ENCODE measurements at regions not wholly inside any gene's neighbourhood (a gene's known extent, or its start where the extent isn't known, plus 50 kb on each side); places are given as distances from the start of the nearest gene placed in this dataset.

- TF ChIP-seq CTCF (conservative IDR thresholded peaks at IDR 0.05; ENCODE audit: low read depth, low read length), result no peak
- Histone ChIP-seq H3K4me1 (ENCODE audit: low read depth, poor library complexity, severe bottlenecking) (no peaks in the 10 kb centered on the region), H3K27ac (no peak overlapping the region), H3K4me3 (IDR thresholded peaks at IDR 0.05; ENCODE audit: insufficient read depth, low read depth, low read length) (no peak overlapping the region), H3K9ac (no peak overlapping the region), H3K27me3 (ENCODE audit: insufficient read depth, low read depth) (no peaks in the 10 kb centered on the region), H4K20me1 (ENCODE audit: insufficient read depth) (no peaks in the 10 kb centered on the region), H3K36me3 (ENCODE audit: insufficient read depth) (no peaks in the 10 kb centered on the region), H2AFZ (ENCODE audit: low read depth) (no peak overlapping the region), H3K79me2 (ENCODE audit: insufficient read depth, low read depth) (no peaks in the 10 kb centered on the region), H3K4me2 (no peak overlapping the region)
These were observed 218.0 kb downstream of the QDPR start for GRCh38 chr4:17293901-17294300.

- Histone ChIP-seq H4K20me1 (ENCODE audit: insufficient read depth) (no peaks in the 10 kb centered on the region), H3K9ac (no peak overlapping the region), H3K36me3 (ENCODE audit: insufficient read depth) (no peaks in the 10 kb centered on the region), H2AFZ (ENCODE audit: low read depth) (no peak overlapping the region), H3K4me2 (no peak overlapping the region), H3K27me3 (ENCODE audit: insufficient read depth, low read depth) (no peaks in the 10 kb centered on the region), H3K27ac (no peak overlapping the region; the same call in 1 of the 2 replicates), H3K4me3 (IDR thresholded peaks at IDR 0.05; ENCODE audit: insufficient read depth, low read depth, low read length) (no peak overlapping the region), H3K4me1 (ENCODE audit: low read depth, poor library complexity, severe bottlenecking) (no peaks in the 10 kb centered on the region), H3K79me2 (ENCODE audit: insufficient read depth, low read depth) (no peaks in the 10 kb centered on the region)
- TF ChIP-seq CTCF (conservative IDR thresholded peaks at IDR 0.05; ENCODE audit: low read depth, low read length), result no peak
These were observed 223.7 kb downstream of the QDPR start for GRCh38 chr4:17288151-17288550.

GRCh38 chr4:17286752-17287460 is 225.0 kb downstream of the QDPR start:
- no peaks in the 10 kb centered on the region for H3K27me3 ChIP-seq (ENCODE audit: insufficient read depth, low read depth)
- no peak overlapping the region for H2AFZ ChIP-seq (ENCODE audit: low read depth)
- H3K4me1 ChIP-seq (ENCODE audit: low read depth, poor library complexity, severe bottlenecking), result no peaks in the 10 kb centered on the region
- H3K4me3 ChIP-seq (IDR thresholded peaks at IDR 0.05; ENCODE audit: insufficient read depth, low read depth, low read length), result no peak overlapping the region
- H4K20me1 ChIP-seq (ENCODE audit: insufficient read depth), result no peaks in the 10 kb centered on the region
- no peak overlapping the region for H3K9ac ChIP-seq
- no peak overlapping the region for H3K27ac ChIP-seq
- TF ChIP-seq CTCF (conservative IDR thresholded peaks at IDR 0.05; ENCODE audit: low read depth, low read length), result no peak
- no peak overlapping the region for H3K4me2 ChIP-seq
- no peaks in the 10 kb centered on the region for H3K36me3 ChIP-seq (ENCODE audit: insufficient read depth)
- H3K79me2 ChIP-seq (ENCODE audit: insufficient read depth, low read depth), result no peaks in the 10 kb centered on the region

GRCh38 chr4:17285747-17286146 is 226.1 kb downstream of the QDPR start:
- Histone ChIP-seq H3K4me1 (ENCODE audit: low read depth, poor library complexity, severe bottlenecking) (no peaks in the 10 kb centered on the region), H3K79me2 (ENCODE audit: insufficient read depth, low read depth) (no peaks in the 10 kb centered on the region), H3K27me3 (ENCODE audit: insufficient read depth, low read depth) (no peaks in the 10 kb centered on the region), H3K27ac (no peak overlapping the region), H3K36me3 (ENCODE audit: insufficient read depth) (no peaks in the 10 kb centered on the region), H3K9ac (no peak overlapping the region), H3K4me3 (IDR thresholded peaks at IDR 0.05; ENCODE audit: insufficient read depth, low read depth, low read length) (no peak overlapping the region), H2AFZ (ENCODE audit: low read depth) (no peak overlapping the region), H3K4me2 (no peak overlapping the region), H4K20me1 (ENCODE audit: insufficient read depth) (no peaks in the 10 kb centered on the region)
- TF ChIP-seq CTCF (conservative IDR thresholded peaks at IDR 0.05; ENCODE audit: low read depth, low read length), result no peak
